ENCODE measurements at regions not wholly inside any gene's neighbourhood (a gene's known extent, or its start where the extent isn't known, plus 50 kb on each side); places are given as distances from the start of the nearest gene placed in this dataset.

GRCh38 chr2:59025157-59025757 is 784.1 kb upstream of the FANCL start:
- ATAC-seq: peak; percentile 21
- peak; percentile 54 for DNase-seq
- intact Hi-C loops (cut with micrococcal nuclease): no loop called here

GRCh38 chr2:59021786-59022185 is 780.7 kb upstream of the FANCL start:
- intact Hi-C loops (cut with micrococcal nuclease): no loop called here
- ATAC-seq (no peak), DNase-seq (no peak)

- no peak for DNase-seq
- ATAC-seq: no peak
- intact Hi-C loops (cut with micrococcal nuclease): no loop called here
These were observed 778.5 kb upstream of the FANCL start for GRCh38 chr2:59019566-59020159.

GRCh38 chr2:59018737-59019136 is 777.6 kb upstream of the FANCL start:
- intact Hi-C loops (cut with micrococcal nuclease): no loop called here
- DNase-seq: no peak
- ATAC-seq: no peak

- ATAC-seq (no peak), DNase-seq (no peak)
- intact Hi-C loops (cut with micrococcal nuclease): no loop called here
These were observed 773.9 kb upstream of the FANCL start for GRCh38 chr2:59015027-59015426.

- intact Hi-C loops (cut with micrococcal nuclease): no loop called here
- ATAC-seq (no peak), DNase-seq (no peak)
These were observed 771.8 kb upstream of the FANCL start for GRCh38 chr2:59012971-59013370.

- DNase-seq: no peak
- no peak for ATAC-seq
- intact Hi-C loops (cut with micrococcal nuclease): no loop called here
These were observed 771.1 kb upstream of the FANCL start for GRCh38 chr2:59012234-59012633.

GRCh38 chr2:59008950-59009349 is 767.8 kb upstream of the FANCL start:
- intact Hi-C loops (cut with micrococcal nuclease): no loop called here
- no peak for DNase-seq
- no peak for ATAC-seq

GRCh38 chr2:59005836-59006615 is 764.9 kb upstream of the FANCL start:
- ATAC-seq (no peak), DNase-seq (no peak)
- intact Hi-C loops (cut with micrococcal nuclease): no loop called here

GRCh38 chr2:59004621-59005020 is 763.5 kb upstream of the FANCL start:
- ATAC-seq (no peak), DNase-seq (no peak)
- intact Hi-C loops (cut with micrococcal nuclease): no loop called here

- DNase-seq: no peak
- intact Hi-C loops (cut with micrococcal nuclease): no loop called here
These were observed 759.7 kb upstream of the FANCL start for GRCh38 chr2:59000796-59001195.

GRCh38 chr2:58992062-58992706 is 751.1 kb upstream of the FANCL start:
- ATAC-seq (no peak), DNase-seq (no peak)
- intact Hi-C loops (cut with micrococcal nuclease): no loop called here

More at GRCh38 chr2:59000796-59001195, 759.7 kb upstream of the FANCL start:
- no peak for ATAC-seq

- intact Hi-C loops (cut with micrococcal nuclease): no loop called here
- ATAC-seq (no peak), DNase-seq (no peak)
These were observed 750.2 kb upstream of the FANCL start for GRCh38 chr2:58991357-58991756.

GRCh38 chr2:58985541-58985940 is 744.4 kb upstream of the FANCL start:
- DNase-seq (no peak), ATAC-seq (no peak)
- intact Hi-C loops (cut with micrococcal nuclease): no loop called here

- ATAC-seq (no peak), DNase-seq (no peak)
- intact Hi-C loops (cut with micrococcal nuclease): no loop called here
These were observed 743.6 kb upstream of the FANCL start for GRCh38 chr2:58984731-58985130.

GRCh38 chr2:58983111-58983510 is 742.0 kb upstream of the FANCL start:
- DNase-seq: no peak
- intact Hi-C loops (cut with micrococcal nuclease): no loop called here
- ATAC-seq: no peak

GRCh38 chr2:58981237-58981636 is 740.1 kb upstream of the FANCL start:
- DNase-seq (no peak), ATAC-seq (no peak)
- intact Hi-C loops (cut with micrococcal nuclease): no loop called here

- DNase-seq: no peak
- intact Hi-C loops (cut with micrococcal nuclease): no loop called here
- ATAC-seq: no peak
These were observed 735.4 kb upstream of the FANCL start for GRCh38 chr2:58976375-58977071.

GRCh38 chr2:58974881-58975280 is 733.8 kb upstream of the FANCL start:
- intact Hi-C loops (cut with micrococcal nuclease): no loop called here
- DNase-seq (no peak), ATAC-seq (no peak)

GRCh38 chr2:58974426-58974825 is 733.3 kb upstream of the FANCL start:
- DNase-seq (no peak), ATAC-seq (no peak)
- intact Hi-C loops (cut with micrococcal nuclease): no loop called here
